ENCODE measurements at regions not wholly inside any gene's neighbourhood (a gene's known extent, or its start where the extent isn't known, plus 50 kb on each side); places are given as distances from the start of the nearest gene placed in this dataset.
"Not testable (repeated sequence)": the region's sequence is repeated elsewhere in the genome, so short reads cannot be mapped to it uniquely, and the experiment has no call there.

DNA sequence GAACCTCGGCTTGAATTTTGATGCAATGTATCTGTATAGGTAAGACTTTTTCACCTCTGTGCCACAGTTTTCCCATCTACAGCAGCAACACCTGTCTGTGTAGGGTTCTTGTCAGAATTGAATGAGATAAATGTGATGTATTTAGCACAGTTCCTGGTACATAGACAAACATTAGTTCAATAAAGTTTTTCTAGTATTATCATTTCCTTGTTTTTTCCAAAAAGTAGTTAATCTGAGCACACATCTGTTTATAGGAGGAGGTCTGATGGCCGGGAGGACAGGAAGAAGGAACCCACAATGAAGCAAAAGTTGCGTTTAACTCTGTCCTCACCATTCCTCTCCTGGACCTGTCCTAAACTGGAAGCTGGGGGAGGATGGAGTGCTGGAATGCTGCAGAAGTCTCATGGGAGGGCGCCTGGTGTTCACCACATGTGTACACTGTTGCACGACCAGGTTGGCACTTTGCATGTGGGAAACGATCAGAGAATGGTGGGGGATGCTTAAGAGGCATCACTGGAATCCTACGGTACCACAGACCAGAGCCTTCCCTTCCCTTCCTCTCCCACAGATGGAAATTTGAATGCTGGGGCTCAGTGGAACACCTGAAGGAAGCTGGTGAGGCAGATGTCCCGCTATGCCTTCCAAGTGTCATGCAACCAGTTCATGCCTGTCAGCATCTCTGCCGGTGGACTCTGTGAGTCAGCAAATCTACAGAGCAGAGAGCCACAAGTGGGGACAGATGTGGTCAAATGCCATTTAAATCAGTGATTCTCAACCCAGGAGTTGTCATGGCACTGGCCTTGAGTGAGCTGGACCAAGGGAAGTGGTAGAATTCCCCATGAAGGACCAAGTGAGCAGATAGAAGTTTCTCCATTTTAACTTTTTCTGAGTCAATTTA is 315.6 kb downstream of the DLEU7 start:
- H3K4me3 ChIP-seq, result no peak overlapping the region
- 0 out of 2 replicates have a peak, but pooled peaks cover 7% of the 10 kb centered on the region for H3K9me3 ChIP-seq
- no peak for TF ChIP-seq Cebpa-rat (IDR thresholded peaks at IDR 0.05)
- H3K27ac ChIP-seq, result peak overlapping the region; percentile 51; the same call in 1 of the 2 replicates
- H3K4me1 ChIP-seq, result peaks cover 57% of the 10 kb centered on the region
- no peak overlapping the region for H3K9ac ChIP-seq
- H3K27me3 ChIP-seq, result no peaks in the 10 kb centered on the region
- H3K36me3 ChIP-seq, result no peaks in the 10 kb centered on the region
- peak overlapping the region; percentile 76 for H3K4me2 ChIP-seq
- H4K20me1 ChIP-seq, result no peaks in the 10 kb centered on the region

DNA sequence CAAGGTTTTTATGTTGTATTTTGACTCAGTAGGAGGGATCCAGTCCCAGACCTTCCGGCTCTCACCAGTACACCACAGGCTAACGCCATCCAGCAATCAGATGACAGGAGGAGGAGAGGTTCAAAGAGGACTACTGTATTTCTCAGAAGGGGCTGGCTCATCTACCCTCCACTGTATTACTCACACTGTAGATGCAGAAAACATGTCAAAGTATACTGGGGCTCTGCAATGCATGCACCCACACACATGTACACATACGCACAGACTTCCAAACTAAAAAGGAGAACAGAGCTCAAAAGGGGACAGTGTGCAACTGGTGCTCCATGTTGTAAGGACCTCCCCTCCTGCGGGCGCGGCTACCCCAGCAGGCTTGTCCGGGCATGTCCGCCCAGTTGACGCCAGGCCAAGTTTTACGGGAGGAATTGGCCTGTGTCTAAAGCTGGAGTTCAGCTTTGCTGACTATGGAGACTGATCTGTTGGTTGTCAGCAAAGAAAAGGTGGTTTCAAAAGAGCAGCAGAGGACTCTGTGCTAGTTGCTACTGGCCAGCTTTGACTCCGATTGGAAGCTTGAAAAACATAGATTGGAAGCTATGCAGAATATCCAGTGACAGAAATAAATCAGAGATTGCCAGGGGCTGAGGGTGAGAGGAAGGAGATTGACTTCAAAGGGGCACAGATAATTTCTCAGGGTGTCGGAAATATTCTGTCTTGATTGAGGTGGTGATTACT is 314.2 kb downstream of the DLEU7 start:
- no peak for TF ChIP-seq Cebpa-rat (IDR thresholded peaks at IDR 0.05)
- peaks cover 48% of the 10 kb centered on the region for H3K4me1 ChIP-seq
- no peak overlapping the region for H3K4me3 ChIP-seq
- H4K20me1 ChIP-seq, result no peaks in the 10 kb centered on the region
- peak overlapping the region; percentile 76 for H3K4me2 ChIP-seq
- H3K36me3 ChIP-seq, result no peaks in the 10 kb centered on the region
- peak overlapping the region; percentile 51 for H3K27ac ChIP-seq
- H3K27me3 ChIP-seq, result no peaks in the 10 kb centered on the region
- peaks cover 12% of the 10 kb centered on the region for H3K9me3 ChIP-seq
- peak overlapping the region; percentile 23; the same call in 1 of the 2 replicates for H3K9ac ChIP-seq

DNA sequence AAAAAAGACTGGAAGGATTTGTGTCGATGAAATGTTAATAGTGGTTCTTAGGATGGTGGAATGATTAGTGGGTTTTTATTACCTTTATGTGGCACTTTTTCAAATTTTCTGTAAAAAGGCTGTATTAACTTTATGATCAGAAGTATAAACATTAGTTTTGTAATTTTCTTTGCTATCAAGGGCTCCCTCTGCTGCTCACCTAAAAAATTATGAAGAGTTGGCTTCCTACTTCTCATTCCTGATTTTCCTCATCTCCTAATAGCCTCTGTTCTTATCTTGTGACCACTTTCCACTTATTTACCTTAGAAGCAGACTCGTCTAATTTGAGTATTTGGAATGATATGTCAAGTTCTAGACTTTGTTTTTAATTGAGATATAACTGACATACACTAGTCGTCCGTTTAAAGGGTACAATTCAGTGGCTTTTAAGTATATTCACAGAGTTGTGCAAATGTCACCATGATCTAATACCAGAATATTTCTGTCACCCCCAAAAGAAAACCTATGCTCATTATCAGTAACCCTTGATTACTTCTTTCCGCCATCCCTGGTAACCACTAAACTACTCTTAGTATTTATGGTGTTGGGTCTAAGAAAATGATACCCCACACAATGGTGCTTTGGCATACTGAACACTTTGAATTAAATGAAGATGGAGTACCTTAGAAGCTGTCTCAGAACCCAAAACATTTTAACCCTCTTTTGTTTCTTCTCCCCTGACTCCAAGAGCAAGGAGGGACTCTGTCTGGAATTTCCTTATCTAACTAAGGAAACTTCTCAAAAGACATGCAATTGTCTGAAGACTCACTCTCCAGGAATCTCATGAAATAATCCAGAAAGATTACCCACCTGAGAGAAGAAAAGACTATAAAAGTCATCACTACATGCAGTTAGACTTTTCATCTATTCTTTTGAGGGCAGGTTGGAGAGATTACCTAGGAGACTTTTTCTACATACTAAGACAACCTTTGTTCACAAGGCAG is 311.3 kb downstream of the DLEU7 start:
- H4K20me1 ChIP-seq, result no peaks in the 10 kb centered on the region
- H3K4me2 ChIP-seq, result no peak overlapping the region
- no peaks in the 10 kb centered on the region for H3K36me3 ChIP-seq
- no peak overlapping the region for H3K4me3 ChIP-seq
- TF ChIP-seq Cebpa-rat (IDR thresholded peaks at IDR 0.05), result no peak
- peaks cover 34% of the 10 kb centered on the region for H3K9me3 ChIP-seq
- no peak overlapping the region for H3K9ac ChIP-seq
- no peaks in the 10 kb centered on the region for H3K27me3 ChIP-seq
- H3K4me1 ChIP-seq, result peaks cover 35% of the 10 kb centered on the region
- no peak overlapping the region for H3K27ac ChIP-seq

DNA sequence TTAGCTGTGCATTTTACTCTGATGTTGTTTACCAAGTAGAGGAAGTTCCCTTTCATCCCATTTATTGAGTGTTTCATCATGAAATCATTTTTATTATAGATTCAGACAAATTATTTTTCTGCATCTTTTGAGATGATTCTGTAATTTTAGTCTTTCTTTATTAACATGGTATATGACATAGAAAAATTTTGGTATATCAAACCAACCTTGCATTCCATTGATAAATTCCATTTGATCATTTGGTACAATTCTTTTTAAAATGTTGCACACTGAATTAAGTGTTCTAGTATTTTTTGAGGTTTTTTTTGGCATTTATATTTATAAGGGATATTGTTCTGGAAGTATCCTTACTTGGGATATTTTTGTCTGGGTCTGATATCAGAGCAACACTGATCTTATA is 308.4 kb downstream of the DLEU7 start:
- Histone ChIP-seq H3K4me1 (peaks cover 7% of the 10 kb centered on the region), H3K9me3 (peaks cover 58% of the 10 kb centered on the region), H3K4me3 (no peak overlapping the region), H4K20me1 (no peaks in the 10 kb centered on the region), H3K36me3 (no peaks in the 10 kb centered on the region), H3K27ac (no peak overlapping the region), H3K27me3 (no peaks in the 10 kb centered on the region), H3K9ac (no peak overlapping the region), H3K4me2 (no peak overlapping the region)
- TF ChIP-seq Cebpa-rat (IDR thresholded peaks at IDR 0.05), result no peak

DNA sequence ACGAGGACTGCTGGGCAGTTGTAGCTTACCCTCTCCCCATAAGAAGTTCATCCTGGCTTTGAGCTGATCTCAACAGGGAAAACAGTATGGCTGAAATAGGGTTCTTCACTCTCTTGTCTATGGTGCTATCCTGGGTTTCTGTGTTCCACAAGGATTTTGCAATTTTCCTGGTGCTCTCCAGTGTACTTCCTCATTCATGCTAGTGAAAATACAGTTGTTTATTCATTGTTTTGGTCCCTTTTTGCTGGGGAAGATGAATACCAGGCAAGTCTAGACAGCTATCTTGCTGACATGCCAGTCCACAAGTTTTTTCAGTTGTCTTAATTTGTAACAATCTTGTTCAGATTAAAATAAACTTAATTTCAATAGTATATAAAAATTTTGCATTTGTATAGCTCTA is 306.5 kb downstream of the DLEU7 start:
- Histone ChIP-seq H3K27me3 (no peaks in the 10 kb centered on the region), H3K36me3 (no peaks in the 10 kb centered on the region), H3K4me3 (no peak overlapping the region), H3K27ac (no peak overlapping the region), H3K9ac (no peak overlapping the region), H3K9me3 (peaks cover 58% of the 10 kb centered on the region), H4K20me1 (no peaks in the 10 kb centered on the region), H3K4me1 (no peaks in the 10 kb centered on the region), H3K4me2 (no peak overlapping the region)
- TF ChIP-seq Cebpa-rat (IDR thresholded peaks at IDR 0.05), result no peak

DNA sequence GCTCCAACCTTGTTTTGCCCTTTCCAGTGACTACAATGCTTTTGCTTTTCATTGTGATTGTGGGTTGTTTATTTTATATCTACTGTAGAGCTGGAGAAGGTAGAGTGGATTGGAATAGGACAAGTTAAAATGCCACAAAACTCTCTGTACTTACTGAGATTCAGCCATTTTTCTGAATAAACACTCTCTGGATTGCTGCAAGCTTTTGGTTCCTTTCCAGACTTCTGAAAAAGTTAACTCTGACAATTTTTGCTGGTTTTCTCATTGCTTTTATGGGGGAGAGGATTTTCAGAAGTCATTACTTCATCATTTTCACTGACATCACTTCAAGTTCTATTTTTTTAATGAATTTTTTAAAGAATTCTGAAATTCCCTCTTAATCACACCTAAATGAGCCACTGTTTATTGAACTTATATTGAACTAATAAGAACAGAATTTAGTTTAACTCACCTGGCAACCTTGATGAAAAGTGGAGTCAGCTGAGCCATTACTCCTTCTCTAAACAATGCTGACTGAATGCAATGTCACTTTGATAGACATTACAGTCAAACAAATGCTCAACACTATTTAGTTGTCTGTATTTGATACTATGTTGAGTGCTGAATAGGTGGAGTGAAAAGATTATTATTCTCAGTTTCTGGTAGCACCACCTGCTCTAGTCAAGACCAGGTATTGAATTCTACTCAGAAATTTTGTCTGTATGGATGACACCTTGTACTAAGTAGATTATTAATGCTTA is 303.5 kb downstream of the DLEU7 start:
- no peaks in the 10 kb centered on the region for H3K4me1 ChIP-seq
- H3K36me3 ChIP-seq, result no peaks in the 10 kb centered on the region
- H3K9me3 ChIP-seq, result peaks cover 46% of the 10 kb centered on the region
- no peak for TF ChIP-seq Cebpa-rat (IDR thresholded peaks at IDR 0.05)
- no peaks in the 10 kb centered on the region for H4K20me1 ChIP-seq
- no peak overlapping the region for H3K4me2 ChIP-seq
- H3K4me3 ChIP-seq, result no peak overlapping the region
- H3K27ac ChIP-seq, result no peak overlapping the region
- no peak overlapping the region for H3K9ac ChIP-seq
- no peaks in the 10 kb centered on the region for H3K27me3 ChIP-seq

DNA sequence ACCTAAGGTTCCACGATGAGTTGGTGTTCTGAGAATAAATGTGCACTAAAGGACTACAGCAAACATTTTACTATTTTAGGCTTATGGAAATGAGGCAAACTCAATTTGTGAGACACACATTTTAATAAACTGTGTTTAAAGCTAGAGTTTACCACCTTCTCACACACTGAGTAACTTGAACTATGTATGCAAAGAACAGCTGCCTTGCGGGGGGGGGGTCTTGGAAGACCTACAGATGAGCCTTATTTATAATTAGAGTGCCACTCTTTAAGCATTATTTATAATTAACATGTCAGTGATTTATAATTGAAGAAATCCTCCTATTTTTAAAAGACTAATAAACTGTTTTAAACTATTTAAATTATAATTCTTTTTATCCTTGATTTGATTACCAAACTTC is 300.4 kb downstream of the DLEU7 start:
- Histone ChIP-seq H3K27me3 (no peaks in the 10 kb centered on the region), H3K36me3 (no peaks in the 10 kb centered on the region), H3K9me3 (peaks cover 21% of the 10 kb centered on the region), H4K20me1 (no peaks in the 10 kb centered on the region), H3K4me3 (no peak overlapping the region), H3K4me1 (no peaks in the 10 kb centered on the region), H3K27ac (no peak overlapping the region), H3K4me2 (no peak overlapping the region), H3K9ac (no peak overlapping the region)
- no peak for TF ChIP-seq Cebpa-rat (IDR thresholded peaks at IDR 0.05)

DNA sequence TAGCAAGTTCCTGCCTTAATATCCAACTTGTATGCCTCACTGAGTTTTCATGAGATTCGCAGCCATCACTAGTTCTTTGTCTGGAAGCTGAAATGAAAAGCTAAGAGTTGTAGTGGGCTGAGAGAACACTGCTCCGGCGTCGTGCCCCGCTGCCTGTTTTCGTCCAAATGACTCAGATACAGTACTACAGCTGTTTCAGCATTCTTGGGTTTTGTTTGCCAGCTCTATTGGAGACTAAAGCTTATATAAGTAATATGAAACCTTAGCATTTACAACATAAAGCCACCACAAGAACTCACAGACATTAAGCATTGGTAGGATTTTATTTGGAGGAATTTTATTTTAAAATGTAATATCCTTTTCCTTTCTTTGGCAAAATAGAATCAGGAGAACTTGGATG is 299.7 kb downstream of the DLEU7 start:
- H3K27ac ChIP-seq, result no peak overlapping the region
- H3K9ac ChIP-seq, result no peak overlapping the region
- no peaks in the 10 kb centered on the region for H3K4me1 ChIP-seq
- no peak overlapping the region for H3K4me2 ChIP-seq
- no peak overlapping the region for H3K4me3 ChIP-seq
- no peaks in the 10 kb centered on the region for H3K36me3 ChIP-seq
- H3K9me3 ChIP-seq, result peaks cover 14% of the 10 kb centered on the region
- H3K27me3 ChIP-seq, result no peaks in the 10 kb centered on the region
- H4K20me1 ChIP-seq, result no peaks in the 10 kb centered on the region
- no peak for TF ChIP-seq Cebpa-rat (IDR thresholded peaks at IDR 0.05)

DNA sequence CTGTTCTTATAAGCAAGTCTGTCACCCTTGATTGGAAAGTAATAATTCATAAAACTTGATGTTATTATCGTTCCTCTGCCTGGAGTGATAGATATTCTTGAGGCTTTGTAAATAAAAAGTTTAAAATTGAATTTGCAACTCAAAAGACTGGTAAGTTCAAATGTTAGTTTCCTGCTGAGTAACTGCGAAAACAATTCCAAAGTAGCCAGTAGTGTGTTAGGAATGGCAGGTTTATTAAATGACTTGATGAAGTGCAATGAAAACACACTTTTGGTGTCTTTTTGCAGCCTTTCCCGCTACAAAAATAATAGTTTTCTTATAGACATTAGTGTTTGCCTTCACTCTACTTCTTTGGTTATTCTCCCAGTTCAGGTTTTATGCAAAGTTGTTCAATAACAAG is 299.3 kb downstream of the DLEU7 start:
- Histone ChIP-seq H4K20me1 (no peaks in the 10 kb centered on the region), H3K27ac (no peak overlapping the region), H3K4me3 (no peak overlapping the region), H3K9me3 (peaks cover 10% of the 10 kb centered on the region), H3K4me2 (no peak overlapping the region), H3K9ac (no peak overlapping the region), H3K27me3 (no peaks in the 10 kb centered on the region), H3K36me3 (no peaks in the 10 kb centered on the region), H3K4me1 (no peaks in the 10 kb centered on the region)
- TF ChIP-seq Cebpa-rat (IDR thresholded peaks at IDR 0.05), result no peak

DNA sequence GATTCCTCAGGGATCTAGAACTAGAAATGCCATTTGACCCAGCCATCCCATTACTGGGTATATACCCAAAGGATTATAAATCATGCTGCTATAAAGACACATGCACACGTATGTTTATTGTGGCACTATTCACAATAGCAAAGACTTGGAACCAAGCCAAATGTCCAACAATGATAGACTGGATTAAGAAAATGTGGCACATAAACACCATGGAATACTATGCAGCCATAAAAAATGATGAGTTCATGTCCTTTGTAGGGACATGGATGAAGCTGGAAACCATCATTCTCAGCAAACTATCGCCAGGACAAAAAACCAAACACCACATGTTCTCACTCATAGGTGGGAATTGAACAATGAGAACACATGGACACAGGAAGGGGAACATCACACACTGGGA is 296.3 kb downstream of the DLEU7 start:
- H3K27ac ChIP-seq, H3K4me2 ChIP-seq, H3K4me3 ChIP-seq, H3K4me1 ChIP-seq, H3K9me3 ChIP-seq, H3K9ac ChIP-seq, H3K27me3 ChIP-seq, H3K36me3 ChIP-seq, H4K20me1 ChIP-seq: not testable (repeated sequence)

Data from BLaER1 (cell line).